GM12892 (cell line): ENCODE measurements at regions not wholly inside any gene's neighbourhood (a gene's known extent, or its start where the extent isn't known, plus 50 kb on each side); places are given as distances from the start of the nearest gene placed in this dataset.

Source experiments
- POLR2A ChIP-seq: IDR thresholded peaks from 2 replicates; pipeline ENCODE4 v1.6.1; 2011; ENCODE audit warnings: low read depth, low read length, control low read depth
- POLR2AphosphoS5 ChIP-seq: IDR thresholded peaks from 2 replicates; pipeline ENCODE4 v1.6.1; 2011; ENCODE audit warnings: low read depth, low read length, control low read depth
- TAF1 ChIP-seq: IDR thresholded peaks from 2 replicates; pipeline ENCODE4 v1.6.1; 2011; ENCODE audit warnings: low read depth, mild to moderate bottlenecking, control low read depth, low read length, borderline replicate concordance

- TF ChIP-seq POLR2A (no peak), TAF1 (no peak), POLR2AphosphoS5 (no peak)
These were observed 452.1 kb downstream of the TCERG1L start for GRCh38 chr10:130859427-130859826.
